T-helper 17 cell (primary cell): ENCODE measurements at regions not wholly inside any gene's neighbourhood (a gene's known extent, or its start where the extent isn't known, plus 50 kb on each side); places are given as distances from the start of the nearest gene placed in this dataset.

Source experiments
- ATAC-seq: fragments of 150-1000 bp; cut with Tn5 transposase; 2 replicates; pipeline ENCODE4 v1.10.0; 2021; ENCODE audit warnings: mild to moderate bottlenecking, moderate library complexity
- DNase-seq, 3 donors: peaks; one replicate each; pipeline versions ENCODE4 v3.0.0 to v3.0.0-alpha.2; 2020 to 2021
- H3K9me3 ChIP-seq: one replicate; pipeline ENCODE4 v1.7.0; 2013; ENCODE audit warnings: low read length, mild to moderate bottlenecking; ENCODE audit not compliant: control insufficient read depth, poor library complexity, severe bottlenecking
- H3K27ac Mint-ChIP-seq: one replicate; pipeline ENCODE4 v1.8.0; 2022; ENCODE audit warnings: mild to moderate bottlenecking, moderate library complexity, mixed read lengths
- H3K27me3 Mint-ChIP-seq: one replicate; pipeline ENCODE4 v1.8.0; 2022; ENCODE audit warnings: mixed read lengths
- H3K36me3 Mint-ChIP-seq: one replicate; pipeline ENCODE4 v1.8.0; 2022; ENCODE audit warnings: low read depth, mixed read lengths
- H3K4me1 Mint-ChIP-seq: one replicate; pipeline ENCODE4 v1.8.0; 2022; ENCODE audit warnings: mild to moderate bottlenecking, mixed read lengths
- H3K4me3 Mint-ChIP-seq: one replicate; pipeline ENCODE4 v1.8.0; 2022; ENCODE audit warnings: mild to moderate bottlenecking, moderate library complexity, mixed read lengths

GRCh38 chr5:163631856-163632255 is 126.4 kb downstream of the MAT2B start:
- DNase-seq (no peak), ATAC-seq (no peak)
- Mint-ChIP-seq H3K27ac (no peak overlapping the region), H3K4me3 (no peak overlapping the region), H3K4me1 (no peaks in the 10 kb centered on the region), H3K36me3 (no peaks in the 10 kb centered on the region), H3K27me3 (peaks cover 10% of the 10 kb centered on the region)
- H3K9me3 ChIP-seq: no peaks in the 10 kb centered on the region

- Mint-ChIP-seq H3K27ac (no peak overlapping the region), H3K27me3 (peaks cover 10% of the 10 kb centered on the region), H3K36me3 (peaks cover 2% of the 10 kb centered on the region), H3K4me1 (no peaks in the 10 kb centered on the region), H3K4me3 (no peak overlapping the region)
- DNase-seq (no peak), ATAC-seq (no peak)
- H3K9me3 ChIP-seq: no peaks in the 10 kb centered on the region
Observed at GRCh38 chr5:163633926-163634460, 128.6 kb downstream of the MAT2B start.

GRCh38 chr5:163635631-163636030 is 130.2 kb downstream of the MAT2B start:
- Mint-ChIP-seq H3K4me1 (no peaks in the 10 kb centered on the region), H3K27ac (no peak overlapping the region), H3K4me3 (no peak overlapping the region), H3K27me3 (peaks cover 18% of the 10 kb centered on the region), H3K36me3 (peaks cover 2% of the 10 kb centered on the region)
- H3K9me3 ChIP-seq: no peaks in the 10 kb centered on the region
- DNase-seq (no peak), ATAC-seq (no peak)

GRCh38 chr5:163642904-163643303 is 137.5 kb downstream of the MAT2B start:
- Mint-ChIP-seq H3K4me1 (no peaks in the 10 kb centered on the region), H3K27me3 (peaks cover 8% of the 10 kb centered on the region), H3K27ac (no peak overlapping the region), H3K36me3 (peaks cover under 1% of the 10 kb centered on the region), H3K4me3 (no peak overlapping the region)
- ATAC-seq: no peak
- DNase-seq: no peak
- no peaks in the 10 kb centered on the region for H3K9me3 ChIP-seq

GRCh38 chr5:163645421-163646416 is 140.3 kb downstream of the MAT2B start:
- DNase-seq (no peak), ATAC-seq (no peak)
- H3K36me3 Mint-ChIP-seq: no peaks in the 10 kb centered on the region
- H3K4me1 Mint-ChIP-seq: no peaks in the 10 kb centered on the region
- H3K27ac Mint-ChIP-seq: no peak overlapping the region
- no peak overlapping the region for H3K4me3 Mint-ChIP-seq
- H3K27me3 Mint-ChIP-seq: no peaks in the 10 kb centered on the region
- H3K9me3 ChIP-seq: no peaks in the 10 kb centered on the region

GRCh38 chr5:163649514-163649913 is 144.1 kb downstream of the MAT2B start:
- no peaks in the 10 kb centered on the region for H3K9me3 ChIP-seq
- Mint-ChIP-seq H3K4me1 (no peaks in the 10 kb centered on the region), H3K36me3 (peaks cover 2% of the 10 kb centered on the region), H3K27me3 (no peaks in the 10 kb centered on the region), H3K4me3 (no peak overlapping the region), H3K27ac (no peak overlapping the region)
- DNase-seq (no peak), ATAC-seq (no peak)

- Mint-ChIP-seq H3K4me3 (no peak overlapping the region), H3K27me3 (no peaks in the 10 kb centered on the region), H3K4me1 (no peaks in the 10 kb centered on the region)
Observed at GRCh38 chr5:163653526-163653925, 148.1 kb downstream of the MAT2B start.

GRCh38 chr5:163658702-163659567 is 153.5 kb downstream of the MAT2B start:
- Mint-ChIP-seq H3K4me3 (no peak overlapping the region), H3K27ac (no peak overlapping the region), H3K27me3 (no peaks in the 10 kb centered on the region), H3K4me1 (no peaks in the 10 kb centered on the region), H3K36me3 (peaks cover 6% of the 10 kb centered on the region)
- DNase-seq (no peak), ATAC-seq (no peak)
- no peaks in the 10 kb centered on the region for H3K9me3 ChIP-seq

More at GRCh38 chr5:163653526-163653925, 148.1 kb downstream of the MAT2B start:
- no peaks in the 10 kb centered on the region for H3K9me3 ChIP-seq
- DNase-seq: no peak
- Mint-ChIP-seq H3K27ac (no peak overlapping the region), H3K36me3 (peaks cover 2% of the 10 kb centered on the region)
- ATAC-seq: no peak

GRCh38 chr5:163659568-163659902 is 154.1 kb downstream of the MAT2B start:
- no peak overlapping the region for H3K27ac Mint-ChIP-seq
- no peaks in the 10 kb centered on the region for H3K4me1 Mint-ChIP-seq
- no peaks in the 10 kb centered on the region for H3K27me3 Mint-ChIP-seq
- peaks cover 4% of the 10 kb centered on the region for H3K36me3 Mint-ChIP-seq
- ATAC-seq (no peak), DNase-seq (no peak)
- no peaks in the 10 kb centered on the region for H3K9me3 ChIP-seq
- H3K4me3 Mint-ChIP-seq: no peak overlapping the region

GRCh38 chr5:163660486-163660885 is 155.1 kb downstream of the MAT2B start:
- Mint-ChIP-seq H3K27me3 (no peaks in the 10 kb centered on the region), H3K27ac (no peak overlapping the region)

GRCh38 chr5:163661360-163661759 is 155.9 kb downstream of the MAT2B start:
- peaks cover 4% of the 10 kb centered on the region for H3K36me3 Mint-ChIP-seq
- H3K4me1 Mint-ChIP-seq: no peaks in the 10 kb centered on the region
- H3K9me3 ChIP-seq: no peaks in the 10 kb centered on the region
- no peak overlapping the region for H3K27ac Mint-ChIP-seq
- no peak overlapping the region for H3K4me3 Mint-ChIP-seq
- no peak for DNase-seq
- no peaks in the 10 kb centered on the region for H3K27me3 Mint-ChIP-seq
- no peak for ATAC-seq

More at GRCh38 chr5:163660486-163660885, 155.1 kb downstream of the MAT2B start:
- Mint-ChIP-seq H3K36me3 (peaks cover 4% of the 10 kb centered on the region), H3K4me1 (no peaks in the 10 kb centered on the region), H3K4me3 (no peak overlapping the region)
- no peaks in the 10 kb centered on the region for H3K9me3 ChIP-seq
- DNase-seq: no peak
- no peak for ATAC-seq

GRCh38 chr5:163670036-163670435 is 164.6 kb downstream of the MAT2B start:
- no peaks in the 10 kb centered on the region for H3K4me1 Mint-ChIP-seq
- no peak overlapping the region for H3K4me3 Mint-ChIP-seq
- ATAC-seq (no peak), DNase-seq (no peak)
- no peaks in the 10 kb centered on the region for H3K9me3 ChIP-seq
- no peak overlapping the region for H3K27ac Mint-ChIP-seq
- no peaks in the 10 kb centered on the region for H3K36me3 Mint-ChIP-seq
- H3K27me3 Mint-ChIP-seq: no peaks in the 10 kb centered on the region

- no peak overlapping the region for H3K27ac Mint-ChIP-seq
- H3K27me3 Mint-ChIP-seq: no peaks in the 10 kb centered on the region
- DNase-seq (no peak), ATAC-seq (no peak)
- H3K9me3 ChIP-seq: no peaks in the 10 kb centered on the region
- no peak overlapping the region for H3K4me3 Mint-ChIP-seq
- no peaks in the 10 kb centered on the region for H3K36me3 Mint-ChIP-seq
- H3K4me1 Mint-ChIP-seq: no peaks in the 10 kb centered on the region
Observed at GRCh38 chr5:163677092-163677491, 171.7 kb downstream of the MAT2B start.
